ENCODE measurements at regions not wholly inside any gene's neighbourhood (a gene's known extent, or its start where the extent isn't known, plus 50 kb on each side); places are given as distances from the start of the nearest gene placed in this dataset.
"Not testable (repeated sequence)": the region's sequence is repeated elsewhere in the genome, so short reads cannot be mapped to it uniquely, and the experiment has no call there.

DNA sequence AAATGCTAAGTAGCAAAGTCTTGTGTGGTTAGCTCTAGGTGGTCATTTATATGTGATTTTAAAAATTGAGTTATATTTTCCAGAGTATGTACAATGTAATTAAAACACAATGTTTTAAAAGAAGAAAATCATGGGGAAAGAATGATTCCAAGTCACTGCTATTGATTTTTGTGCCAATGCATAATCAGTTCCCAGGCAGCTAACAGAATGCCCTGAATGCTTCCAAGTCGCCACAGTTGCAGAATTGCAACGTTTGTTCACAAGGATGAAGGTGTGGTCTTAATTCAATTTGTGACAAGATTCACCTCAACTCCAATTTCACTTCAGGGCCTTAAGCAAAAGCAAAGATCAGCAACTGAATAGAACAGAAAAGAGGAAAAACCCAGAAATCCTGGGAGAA, 200.4 kb downstream of the SPP2 start:
- Histone ChIP-seq H3K27ac (replicated peaks in 1 of 4) (no peak overlapping the region), H3K36me3 (no peaks in the 10 kb centered on the region), H3K9me3 (no peaks in the 10 kb centered on the region), H3K4me1 (no peaks in the 10 kb centered on the region), H3K4me3 (no peak overlapping the region), H3K27me3 (peaks cover 0 to 15% (median 0%) of the 10 kb centered on the region in 4 donors)
- no peak for DNase-seq (ENCODE audit: extremely low spot score)
- intact Hi-C loops (cut with DNase I) = no loop called here
- WGBS = 62% methylated on average over 2 of the region's 2 CpGs
- TF ChIP-seq EP300 (IDR thresholded peaks at IDR 0.05) (no peak), POLR2A (IDR thresholded peaks at IDR 0.05; ENCODE audit: low read depth) (no peak), POLR2AphosphoS5 (IDR thresholded peaks at IDR 0.05) (no peak)
- TF ChIP-seq, protein P1, sequence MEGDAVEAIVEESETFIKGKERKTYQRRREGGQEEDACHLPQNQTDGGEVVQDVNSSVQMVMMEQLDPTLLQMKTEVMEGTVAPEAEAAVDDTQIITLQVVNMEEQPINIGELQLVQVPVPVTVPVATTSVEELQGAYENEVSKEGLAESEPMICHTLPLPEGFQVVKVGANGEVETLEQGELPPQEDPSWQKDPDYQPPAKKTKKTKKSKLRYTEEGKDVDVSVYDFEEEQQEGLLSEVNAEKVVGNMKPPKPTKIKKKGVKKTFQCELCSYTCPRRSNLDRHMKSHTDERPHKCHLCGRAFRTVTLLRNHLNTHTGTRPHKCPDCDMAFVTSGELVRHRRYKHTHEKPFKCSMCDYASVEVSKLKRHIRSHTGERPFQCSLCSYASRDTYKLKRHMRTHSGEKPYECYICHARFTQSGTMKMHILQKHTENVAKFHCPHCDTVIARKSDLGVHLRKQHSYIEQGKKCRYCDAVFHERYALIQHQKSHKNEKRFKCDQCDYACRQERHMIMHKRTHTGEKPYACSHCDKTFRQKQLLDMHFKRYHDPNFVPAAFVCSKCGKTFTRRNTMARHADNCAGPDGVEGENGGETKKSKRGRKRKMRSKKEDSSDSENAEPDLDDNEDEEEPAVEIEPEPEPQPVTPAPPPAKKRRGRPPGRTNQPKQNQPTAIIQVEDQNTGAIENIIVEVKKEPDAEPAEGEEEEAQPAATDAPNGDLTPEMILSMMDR (IDR thresholded peaks at IDR 0.05) = no peak

DNA sequence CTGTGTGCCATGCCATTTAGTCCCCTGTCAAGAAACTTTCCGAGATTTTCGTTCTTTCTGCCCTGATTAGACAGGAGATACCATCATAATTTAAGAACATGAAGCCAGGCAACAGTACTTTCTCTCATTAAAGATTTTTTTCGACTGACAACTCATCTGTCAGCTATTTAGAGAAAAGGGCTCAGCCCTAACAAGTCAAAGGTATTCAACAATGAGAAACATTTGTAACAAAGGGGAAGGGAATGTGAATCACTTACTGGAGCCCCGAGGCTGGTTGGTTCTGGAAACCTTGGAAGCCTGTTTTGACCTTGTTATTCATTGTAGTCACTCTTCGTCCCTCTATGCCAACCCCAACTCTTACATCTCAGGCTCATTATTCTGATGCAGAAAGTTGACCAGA, 199.4 kb downstream of the SPP2 start:
- Histone ChIP-seq H3K4me3 (no peak overlapping the region), H3K27me3 (peaks cover 0 to 15% (median 0%) of the 10 kb centered on the region in 4 donors), H3K4me1 (no peaks in the 10 kb centered on the region), H3K27ac (replicated peaks in 1 of 4) (no peak overlapping the region), H3K9me3 (no peaks in the 10 kb centered on the region), H3K36me3 (no peaks in the 10 kb centered on the region)
- intact Hi-C loops (cut with DNase I) = no loop called here
- WGBS = 75% methylated on average over 5 of the region's 5 CpGs
- DNase-seq (ENCODE audit: extremely low spot score) = no peak
- no peak for TF ChIP-seq EP300 (IDR thresholded peaks at IDR 0.05)
- TF ChIP-seq POLR2A (IDR thresholded peaks at IDR 0.05; ENCODE audit: low read depth) = no peak
- no peak for TF ChIP-seq POLR2AphosphoS5 (IDR thresholded peaks at IDR 0.05)
- TF ChIP-seq, protein P1 (IDR thresholded peaks at IDR 0.05) = no peak

DNA sequence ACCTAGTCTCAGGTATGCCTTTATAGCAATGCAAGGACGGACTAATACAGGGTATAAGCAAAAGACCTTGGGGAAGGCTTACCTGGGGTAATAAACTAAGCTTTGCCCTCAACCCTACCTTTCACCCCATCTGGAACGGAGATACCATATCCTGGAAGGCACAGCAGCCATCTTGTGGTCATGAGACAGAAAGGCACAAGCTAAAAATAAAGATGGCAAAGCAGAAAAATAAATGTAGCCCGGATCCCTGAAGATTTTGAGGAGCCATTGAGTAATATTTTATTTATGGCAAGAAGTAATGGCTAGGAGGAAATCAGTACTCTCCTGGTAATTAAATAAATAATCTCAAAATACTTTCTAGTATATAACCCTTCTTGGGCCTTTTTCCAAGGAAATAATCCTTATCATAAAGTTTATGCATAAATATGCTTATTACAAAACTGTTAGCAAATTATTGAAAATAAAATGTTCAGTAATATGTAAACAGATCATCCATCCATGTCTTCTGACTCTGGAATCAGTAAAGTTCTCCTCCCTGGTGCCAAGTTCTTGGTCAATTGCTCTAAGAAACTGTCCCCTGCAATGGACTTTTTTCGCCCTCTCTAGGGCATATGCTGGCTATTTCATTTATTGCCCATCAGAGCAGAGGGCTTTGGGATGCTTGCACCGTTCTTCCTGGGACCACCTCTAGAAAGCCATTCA, 198.7 kb downstream of the SPP2 start:
- Histone ChIP-seq H3K27me3 (peaks cover 0 to 15% (median 0%) of the 10 kb centered on the region in 4 donors), H3K4me3 (no peak overlapping the region), H3K4me1 (no peaks in the 10 kb centered on the region), H3K9me3 (no peaks in the 10 kb centered on the region), H3K27ac (replicated peaks in 1 of 4) (no peak overlapping the region), H3K36me3 (no peaks in the 10 kb centered on the region)
- TF ChIP-seq, protein P1 (IDR thresholded peaks at IDR 0.05) = no peak
- no peak for TF ChIP-seq POLR2A (IDR thresholded peaks at IDR 0.05; ENCODE audit: low read depth)
- no peak for TF ChIP-seq EP300 (IDR thresholded peaks at IDR 0.05)
- no peak for TF ChIP-seq POLR2AphosphoS5 (IDR thresholded peaks at IDR 0.05)
- 90% methylated on average over 5 of the region's 5 CpGs for WGBS
- intact Hi-C loops (cut with DNase I) = no loop called here
- DNase-seq (ENCODE audit: extremely low spot score) = no peak

DNA sequence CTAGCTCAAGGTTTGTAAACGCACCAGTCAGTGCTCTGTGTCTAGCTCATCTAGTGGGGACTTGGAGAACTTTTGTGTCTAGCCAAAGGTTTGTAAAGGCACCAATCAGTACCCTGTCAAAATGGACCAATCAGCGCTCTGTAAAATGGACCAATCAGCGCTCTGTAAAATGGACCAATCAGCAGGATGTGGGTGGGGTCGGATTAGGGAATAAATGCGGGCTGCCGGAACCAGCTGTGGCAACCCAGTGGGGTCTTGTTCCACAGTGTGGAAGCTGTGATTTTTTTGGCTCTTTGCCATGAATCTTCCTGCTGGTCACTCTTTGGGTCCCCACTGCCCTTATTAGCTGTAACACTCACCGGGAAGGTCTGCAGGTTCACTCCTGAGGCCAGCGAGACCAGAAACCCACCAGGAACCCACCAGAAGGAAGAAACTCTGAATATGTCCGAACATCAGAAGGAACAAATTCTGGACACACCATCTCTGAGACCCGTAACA, 197.8 kb downstream of the SPP2 start:
- intact Hi-C loops (cut with DNase I); H3K4me1 ChIP-seq; H3K27ac ChIP-seq (replicated peaks in 1 of 4); H3K9me3 ChIP-seq; H3K36me3 ChIP-seq; H3K4me3 ChIP-seq; DNase-seq (ENCODE audit: extremely low spot score): not testable (repeated sequence)
- 95% methylated on average over 10 of the region's 10 CpGs for WGBS
- peaks cover 0 to 15% (median 0%) of the 10 kb centered on the region in 4 donors for H3K27me3 ChIP-seq

DNA sequence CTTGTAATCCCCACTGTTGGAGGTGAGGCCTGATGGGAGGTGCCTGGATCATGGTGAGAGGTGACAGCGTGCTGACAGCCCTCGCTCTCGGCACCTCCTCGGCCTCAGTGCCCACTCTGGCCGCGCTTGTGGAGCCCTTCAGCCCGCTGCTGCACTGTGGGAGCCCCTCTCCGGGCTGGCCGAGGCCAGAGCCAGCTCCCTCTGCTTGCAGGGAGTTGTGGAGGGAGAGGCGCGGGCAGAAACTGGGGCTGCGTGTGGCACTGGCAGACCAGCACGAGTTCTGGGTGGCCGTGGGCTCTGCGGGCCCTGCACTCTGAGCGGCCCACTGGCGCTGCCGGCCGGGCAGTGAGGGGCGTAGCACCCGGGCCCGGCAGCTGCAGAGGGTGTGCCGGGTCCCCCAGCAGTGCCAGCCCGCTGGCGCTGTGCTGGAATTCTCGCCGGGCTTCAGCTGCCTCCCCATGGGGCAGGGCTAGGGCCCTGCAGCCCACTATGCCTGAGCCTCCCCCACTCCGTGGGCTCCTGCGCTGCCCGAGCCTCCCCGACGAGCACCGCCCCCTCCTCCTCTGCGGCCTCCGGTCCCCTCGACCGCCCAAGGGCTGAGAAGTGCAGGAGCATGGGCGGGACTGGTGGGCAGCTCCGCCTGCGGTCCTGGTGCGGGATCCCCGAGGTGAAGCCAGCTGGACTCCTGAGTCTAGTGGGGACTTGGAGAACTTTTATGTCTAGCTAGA, 197.1 kb downstream of the SPP2 start:
- Histone ChIP-seq H3K36me3 (no peaks in the 10 kb centered on the region), H3K4me1 (no peaks in the 10 kb centered on the region), H3K27ac (replicated peaks in 1 of 4) (no peak overlapping the region), H3K27me3 (peaks cover 0 to 8% (median 0%) of the 10 kb centered on the region in 4 donors), H3K9me3 (no peaks in the 10 kb centered on the region), H3K4me3 (no peak overlapping the region)
- intact Hi-C loops (cut with DNase I) = no loop called here
- no peak for TF ChIP-seq EP300 (IDR thresholded peaks at IDR 0.05)
- TF ChIP-seq, protein P1 (IDR thresholded peaks at IDR 0.05) = no peak
- no peak for TF ChIP-seq POLR2AphosphoS5 (IDR thresholded peaks at IDR 0.05)
- TF ChIP-seq POLR2A (IDR thresholded peaks at IDR 0.05; ENCODE audit: low read depth) = no peak
- 98% methylated on average over 18 of the region's 42 CpGs for WGBS
- DNase-seq (ENCODE audit: extremely low spot score) = no peak

Data from esophagus muscularis mucosa (tissue), 4 donors.